ENCODE measurements at regions not wholly inside any gene's neighbourhood (a gene's known extent, or its start where the extent isn't known, plus 50 kb on each side); places are given as distances from the start of the nearest gene placed in this dataset.

GRCh38 chr6:134701301-134701700 lies 248.6 kb downstream of the ALDH8A1 start:
- TF ChIP-seq POLR2A (IDR thresholded peaks at IDR 0.05) (no peak), CTCF (IDR thresholded peaks at IDR 0.05) (no peak)
